RWPE2 (cell line): ENCODE measurements at regions not wholly inside any gene's neighbourhood (a gene's known extent, or its start where the extent isn't known, plus 50 kb on each side); places are given as distances from the start of the nearest gene placed in this dataset.

Experiments used
- ATAC-seq: fragments of 200-7000 bp; cut with Tn5 transposase; 3 replicates; pipeline ENCODE4 v1.9.1; 2021; ENCODE audit warnings: low read depth
- DNase-seq: peaks from one replicate; pipeline ENCODE4 v3.0.0-alpha.2; 2020; ENCODE audit warnings: low spot score
- H3K27ac ChIP-seq: fragments of 450-650 bp; 2 replicates; pipeline ENCODE4 v1.5.1; 2017; ENCODE audit warnings: mild to moderate bottlenecking; ENCODE audit not compliant: poor library complexity, severe bottlenecking
- H3K27me3 ChIP-seq: fragments of 250-450 bp; sonication (Bioruptor Pico); 2 replicates; pipeline ENCODE4 v1.5.1; 2021; ENCODE audit warnings: mild to moderate bottlenecking, moderate library complexity; ENCODE audit not compliant: insufficient read depth, poor library complexity, severe bottlenecking
- H3K36me3 ChIP-seq: fragments of 250-450 bp; sonication (Bioruptor Pico); 2 replicates; pipeline ENCODE4 v1.5.1; 2020; ENCODE audit warnings: low read depth, mild to moderate bottlenecking, moderate library complexity
- H3K4me1 ChIP-seq: fragments of 250-450 bp; sonication (Bioruptor Pico); 2 replicates; pipeline ENCODE4 v1.5.1; 2021; ENCODE audit warnings: mild to moderate bottlenecking, moderate library complexity; ENCODE audit not compliant: insufficient read depth, poor library complexity, severe bottlenecking
- H3K4me3 ChIP-seq: fragments of 250-450 bp; sonication (Bioruptor Pico); 2 replicates; pipeline ENCODE4 v1.5.1; 2021; ENCODE audit warnings: mild to moderate bottlenecking, moderate library complexity; ENCODE audit not compliant: severe bottlenecking
- H3K9me3 ChIP-seq: fragments of 250-450 bp; sonication (Bioruptor Pico); 2 replicates; pipeline ENCODE4 v1.5.1; 2021; ENCODE audit warnings: mild to moderate bottlenecking, moderate library complexity; ENCODE audit not compliant: severe bottlenecking
- CTCF ChIP-seq: fragments of 450-650 bp; IDR thresholded peaks from one replicate; pipeline ENCODE4 v1.5.1; 2017; ENCODE audit warnings: mild to moderate bottlenecking, moderate library complexity; ENCODE audit not compliant: poor library complexity, severe bottlenecking

- Histone ChIP-seq H3K36me3 (no peaks in the 10 kb centered on the region), H3K27me3 (no peaks in the 10 kb centered on the region), H3K4me3 (no peak overlapping the region), H3K27ac (no peak overlapping the region), H3K4me1 (no peaks in the 10 kb centered on the region), H3K9me3 (no peaks in the 10 kb centered on the region)
- no peak for TF ChIP-seq CTCF
- DNase-seq (no peak), ATAC-seq (no peak)
These were observed 794.5 kb upstream of the GYPC start for GRCh38 chr2:125861461-125861860.

- Histone ChIP-seq H3K4me3 (no peak overlapping the region), H3K9me3 (no peaks in the 10 kb centered on the region), H3K27me3 (no peaks in the 10 kb centered on the region), H3K4me1 (no peaks in the 10 kb centered on the region), H3K36me3 (no peaks in the 10 kb centered on the region), H3K27ac (no peak overlapping the region)
- ATAC-seq (no peak), DNase-seq (no peak)
- no peak for TF ChIP-seq CTCF
These were observed 788.0 kb upstream of the GYPC start for GRCh38 chr2:125867908-125868307.

- Histone ChIP-seq H3K36me3 (no peaks in the 10 kb centered on the region), H3K27ac (no peak overlapping the region), H3K27me3 (no peaks in the 10 kb centered on the region), H3K4me3 (no peak overlapping the region), H3K9me3 (no peaks in the 10 kb centered on the region), H3K4me1 (no peaks in the 10 kb centered on the region)
- no peak for DNase-seq
- ATAC-seq: no peak
- no peak for TF ChIP-seq CTCF
These were observed 785.7 kb upstream of the GYPC start for GRCh38 chr2:125870264-125870663.

- ATAC-seq (no peak), DNase-seq (no peak)
- Histone ChIP-seq H3K27ac (no peak overlapping the region), H3K27me3 (no peaks in the 10 kb centered on the region), H3K4me3 (no peak overlapping the region), H3K9me3 (no peaks in the 10 kb centered on the region), H3K4me1 (no peaks in the 10 kb centered on the region), H3K36me3 (no peaks in the 10 kb centered on the region)
- TF ChIP-seq CTCF: no peak
These were observed 785.2 kb upstream of the GYPC start for GRCh38 chr2:125870746-125871145.

GRCh38 chr2:125874564-125874963 is 781.4 kb upstream of the GYPC start:
- no peak for DNase-seq
- no peaks in the 10 kb centered on the region for H3K9me3 ChIP-seq
- no peak for ATAC-seq
- H3K4me1 ChIP-seq: no peaks in the 10 kb centered on the region
- no peak for TF ChIP-seq CTCF
- H3K36me3 ChIP-seq: no peaks in the 10 kb centered on the region
- no peak overlapping the region for H3K4me3 ChIP-seq
- no peaks in the 10 kb centered on the region for H3K27me3 ChIP-seq
- H3K27ac ChIP-seq: no peak overlapping the region
